ENCODE measurements at regions not wholly inside any gene's neighbourhood (a gene's known extent, or its start where the extent isn't known, plus 50 kb on each side); places are given as distances from the start of the nearest gene placed in this dataset.

GRCh38 chr1:232114985-232115384, 488.4 kb downstream of the DISC1 start:
- DNase-seq (ENCODE audit: low read depth, low spot score) = no peak
- Histone ChIP-seq H3K4me1 (ENCODE audit: control insufficient read depth, extremely low read depth, insufficient read depth, low read length) (no peaks in the 10 kb centered on the region), H3K4me3 (ENCODE audit: control insufficient read depth in 2 of 3, extremely low read depth in 1 of 3, insufficient read depth in 2 of 3, low read depth in 1 of 3, low read length in 3 of 3) (no peak overlapping the region), H3K9me1 (ENCODE audit: control insufficient read depth, extremely low read depth, insufficient read depth, low read length) (no peaks in the 10 kb centered on the region), H3K4me2 (ENCODE audit: control insufficient read depth, extremely low read depth, insufficient read depth, low read depth, low read length) (no peak overlapping the region), H2AFZ (ENCODE audit: control insufficient read depth, low read length) (no peak overlapping the region), H3K27ac (ENCODE audit: control insufficient read depth, insufficient read depth, low read length) (no peak overlapping the region), H3K9me3 (ENCODE audit: control insufficient read depth, low read depth, low read length) (no peaks in the 10 kb centered on the region), H3K79me2 (ENCODE audit: control insufficient read depth, insufficient read depth, low read length) (no peaks in the 10 kb centered on the region), H3K36me3 (ENCODE audit: control insufficient read depth in 2 of 2, extremely low read depth in 1 of 2, insufficient read depth in 2 of 2, low read length in 2 of 2) (no peaks in the 10 kb centered on the region), H3K9ac (ENCODE audit: control insufficient read depth, extremely low read depth, insufficient read depth, low read length) (no peak overlapping the region), H3K27me3 (ENCODE audit: control insufficient read depth, extremely low read depth, insufficient read depth, low read length) (no peaks in the 10 kb centered on the region), H4K20me1 (ENCODE audit: control insufficient read depth, extremely low read depth, insufficient read depth, low read length) (no peaks in the 10 kb centered on the region)
- dilution Hi-C loops (cut with MboI; ENCODE audit: extremely low pct_ligation_motif_present, low sequenced_read_pairs) = no loop called here
- TF ChIP-seq CTCF (optimal IDR thresholded peaks at IDR 0.05 in 1 of 3, IDR thresholded peaks at IDR 0.05 in 1 of 3, conservative IDR thresholded peaks at IDR 0.05 in 1 of 3; ENCODE audit: extremely low read depth in 1 of 3, insufficient read depth in 2 of 3, low read length in 3 of 3) (no peak), EZH2 (IDR thresholded peaks at IDR 0.05; ENCODE audit: low read length) (no peak)
- no peak for FAIRE-seq

GRCh38 chr1:232112076-232112475, 485.5 kb downstream of the DISC1 start:
- dilution Hi-C loops (cut with MboI; ENCODE audit: extremely low pct_ligation_motif_present, low sequenced_read_pairs) = no loop called here
- Histone ChIP-seq H4K20me1 (ENCODE audit: control insufficient read depth, extremely low read depth, insufficient read depth, low read length) (no peaks in the 10 kb centered on the region), H3K9me1 (ENCODE audit: control insufficient read depth, extremely low read depth, insufficient read depth, low read length) (no peaks in the 10 kb centered on the region), H3K36me3 (ENCODE audit: control insufficient read depth in 2 of 2, extremely low read depth in 1 of 2, insufficient read depth in 2 of 2, low read length in 2 of 2) (no peaks in the 10 kb centered on the region), H3K4me3 (ENCODE audit: control insufficient read depth in 2 of 3, extremely low read depth in 1 of 3, insufficient read depth in 2 of 3, low read depth in 1 of 3, low read length in 3 of 3) (no peak overlapping the region), H3K4me2 (ENCODE audit: control insufficient read depth, extremely low read depth, insufficient read depth, low read depth, low read length) (no peak overlapping the region), H3K27me3 (ENCODE audit: control insufficient read depth, extremely low read depth, insufficient read depth, low read length) (no peaks in the 10 kb centered on the region), H3K79me2 (ENCODE audit: control insufficient read depth, insufficient read depth, low read length) (no peaks in the 10 kb centered on the region), H3K4me1 (ENCODE audit: control insufficient read depth, extremely low read depth, insufficient read depth, low read length) (no peaks in the 10 kb centered on the region), H2AFZ (ENCODE audit: control insufficient read depth, low read length) (no peak overlapping the region), H3K27ac (ENCODE audit: control insufficient read depth, insufficient read depth, low read length) (no peak overlapping the region), H3K9me3 (ENCODE audit: control insufficient read depth, low read depth, low read length) (no peaks in the 10 kb centered on the region), H3K9ac (ENCODE audit: control insufficient read depth, extremely low read depth, insufficient read depth, low read length) (no peak overlapping the region)
- no peak for TF ChIP-seq CTCF (optimal IDR thresholded peaks at IDR 0.05 in 1 of 3, IDR thresholded peaks at IDR 0.05 in 1 of 3, conservative IDR thresholded peaks at IDR 0.05 in 1 of 3; ENCODE audit: extremely low read depth in 1 of 3, insufficient read depth in 2 of 3, low read length in 3 of 3)
- no peak for TF ChIP-seq EZH2 (IDR thresholded peaks at IDR 0.05; ENCODE audit: low read length)
- FAIRE-seq (no peak), DNase-seq (ENCODE audit: low read depth, low spot score) (no peak)

Data from keratinocyte (primary cell).